EH (cell line): ENCODE measurements at regions not wholly inside any gene's neighbourhood (a gene's known extent, or its start where the extent isn't known, plus 50 kb on each side); places are given as distances from the start of the nearest gene placed in this dataset.

Experiments
- DNase-seq: peaks from one replicate; pipeline ENCODE4 v3.0.0-alpha.2; 2015; ENCODE audit warnings: low read depth

GRCh38 chr4:19720610-19721009, 531.1 kb upstream of the SLIT2 start:
- no peak for DNase-seq

DNA sequence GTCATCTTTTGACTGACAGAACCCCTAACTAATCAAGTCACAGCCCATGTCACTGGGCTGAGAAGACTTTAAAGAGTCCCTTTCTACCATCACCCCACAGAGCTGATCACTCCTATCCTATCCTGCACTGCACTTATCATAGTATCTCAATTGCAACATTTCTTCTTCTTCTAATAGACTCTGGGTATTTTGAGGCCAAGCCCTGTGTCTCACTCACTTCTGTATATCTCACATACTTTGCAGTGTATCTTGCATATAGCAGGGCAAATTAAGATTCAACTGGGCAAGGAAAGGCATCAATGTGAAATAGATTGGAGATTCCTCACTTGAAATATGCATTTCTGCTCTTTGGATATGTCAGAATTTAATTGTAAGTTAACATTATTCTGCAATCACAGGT, 531.5 kb upstream of the SLIT2 start:
- no peak for DNase-seq

GRCh38 chr4:19711871-19712270, 539.8 kb upstream of the SLIT2 start:
- DNase-seq, result peak; percentile 91

- DNase-seq, result no peak
These were observed 543.8 kb upstream of the SLIT2 start for GRCh38 chr4:19707876-19708275.

- no peak for DNase-seq
These were observed 548.3 kb upstream of the SLIT2 start for GRCh38 chr4:19703391-19703790.

GRCh38 chr4:19700992-19701391, 550.7 kb upstream of the SLIT2 start:
- DNase-seq, result peak; percentile 25

DNA sequence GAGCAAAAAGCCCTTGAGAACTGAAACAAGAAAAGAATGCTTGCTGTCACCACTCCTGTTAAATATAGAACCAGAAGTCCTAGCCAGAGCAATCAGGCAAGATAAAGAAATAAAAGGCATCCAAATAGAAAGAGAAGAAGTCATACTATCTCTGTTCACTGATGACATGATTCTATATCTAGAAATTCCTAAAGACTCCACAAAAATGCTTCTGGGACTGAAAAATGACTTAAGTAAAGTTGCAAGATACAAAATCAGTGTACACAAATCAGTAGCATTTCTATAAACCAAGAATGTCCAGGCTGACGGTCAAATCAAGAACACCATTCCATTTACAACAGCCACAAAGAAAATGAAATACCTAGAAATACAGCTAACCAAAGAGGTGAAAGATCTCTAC, 552.7 kb upstream of the SLIT2 start:
- DNase-seq, result peak; percentile 31

- no peak for DNase-seq
These were observed 556.9 kb upstream of the SLIT2 start for GRCh38 chr4:19694812-19695211.

- DNase-seq, result no peak
These were observed 557.7 kb upstream of the SLIT2 start for GRCh38 chr4:19693936-19694570.

GRCh38 chr4:19689511-19689910, 562.2 kb upstream of the SLIT2 start:
- peak; percentile 95 for DNase-seq

DNA sequence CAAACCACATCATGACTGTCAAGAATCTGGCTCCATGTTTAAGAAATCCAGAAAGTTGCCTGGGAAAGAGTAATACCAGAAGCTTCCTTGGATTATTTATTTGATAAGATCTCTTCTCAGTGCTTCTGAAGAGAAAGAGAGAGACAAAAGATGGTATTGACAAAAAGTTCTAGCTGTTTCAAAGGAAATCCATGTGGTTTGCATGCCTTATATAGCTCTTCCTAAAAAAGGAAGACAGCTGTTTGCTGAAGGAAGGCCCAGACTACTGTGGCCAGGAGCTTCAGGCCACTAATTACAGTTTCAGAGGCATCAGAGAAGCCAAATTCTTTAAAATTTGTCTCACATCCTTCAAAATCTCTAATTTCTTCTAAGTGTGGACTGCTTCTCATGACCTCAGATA, 565.2 kb upstream of the SLIT2 start:
- DNase-seq, result no peak

DNA sequence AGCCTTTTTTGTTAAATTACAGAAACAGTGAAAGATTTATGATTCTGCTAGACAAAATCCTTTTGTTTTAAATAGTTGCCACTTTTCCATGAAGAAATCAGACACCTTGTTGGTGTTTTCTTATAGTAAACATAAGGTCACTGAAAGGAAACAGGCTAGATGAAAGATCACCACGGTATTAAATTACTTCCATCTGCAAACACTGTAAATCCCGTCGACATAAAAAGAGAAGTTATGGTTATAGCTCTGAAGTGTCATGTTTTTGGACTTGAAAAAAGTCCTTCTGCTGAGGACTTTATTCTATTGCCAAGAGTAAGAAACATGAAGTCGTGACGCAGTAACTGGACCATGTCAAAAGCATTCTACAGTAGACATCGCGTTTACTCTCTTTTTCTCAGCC, 567.6 kb upstream of the SLIT2 start:
- peak; percentile 8 for DNase-seq

GRCh38 chr4:19683426-19683825, 568.3 kb upstream of the SLIT2 start:
- DNase-seq, result no peak

DNA sequence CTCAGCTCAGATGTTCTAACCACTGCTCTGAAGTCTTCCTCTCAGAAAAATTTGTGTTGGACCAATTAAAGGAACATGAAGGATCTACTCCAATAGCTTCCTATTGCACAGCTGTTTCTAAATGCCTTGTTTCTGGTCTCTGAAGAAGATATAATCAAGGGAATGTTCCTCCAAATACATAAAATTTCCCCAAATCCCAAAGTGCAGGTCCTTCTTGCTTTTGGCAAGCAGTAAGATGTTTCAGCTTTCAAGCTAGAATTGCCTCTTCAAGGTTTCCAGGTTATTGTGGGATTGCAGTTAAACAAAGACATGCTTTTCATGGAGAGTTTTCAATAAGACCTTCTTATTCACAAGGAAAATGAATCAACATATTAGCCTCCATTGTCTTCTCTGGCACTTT, 574.5 kb upstream of the SLIT2 start:
- DNase-seq, result no peak

DNA sequence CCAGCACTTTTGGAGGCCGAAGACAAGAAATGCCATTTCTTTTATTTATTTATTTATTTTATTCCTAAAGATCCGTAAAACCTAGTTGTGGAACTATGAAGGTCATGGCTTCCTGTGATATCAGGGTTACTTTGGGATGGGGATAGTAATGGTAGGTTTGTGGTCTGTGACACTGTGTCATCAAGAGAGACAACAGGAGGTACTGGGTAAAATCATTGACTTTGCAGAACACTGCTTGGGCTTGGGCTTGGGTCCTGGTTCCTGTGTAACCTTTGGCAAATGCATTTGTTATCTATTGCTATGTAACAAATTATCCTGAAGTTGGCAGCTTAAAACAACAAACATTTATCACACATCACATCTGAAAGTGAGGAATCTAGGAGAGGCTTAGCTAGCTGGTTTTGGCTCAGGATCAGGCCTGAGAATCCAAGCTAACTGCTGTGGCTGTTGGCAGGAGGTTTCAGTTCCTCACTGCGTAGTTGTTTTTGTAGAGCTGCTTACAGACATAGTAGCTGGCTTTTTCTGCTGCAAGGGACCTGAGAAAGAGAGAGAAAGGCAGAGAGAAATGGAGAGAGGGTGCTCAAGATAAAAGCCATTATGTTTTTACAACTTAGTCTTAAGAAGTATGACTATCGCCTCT, 576.4 kb upstream of the SLIT2 start:
- peak; percentile 54 for DNase-seq

GRCh38 chr4:19659101-19659500, 592.6 kb upstream of the SLIT2 start:
- no peak for DNase-seq

GRCh38 chr4:19657856-19658255, 593.8 kb upstream of the SLIT2 start:
- no peak for DNase-seq

DNA sequence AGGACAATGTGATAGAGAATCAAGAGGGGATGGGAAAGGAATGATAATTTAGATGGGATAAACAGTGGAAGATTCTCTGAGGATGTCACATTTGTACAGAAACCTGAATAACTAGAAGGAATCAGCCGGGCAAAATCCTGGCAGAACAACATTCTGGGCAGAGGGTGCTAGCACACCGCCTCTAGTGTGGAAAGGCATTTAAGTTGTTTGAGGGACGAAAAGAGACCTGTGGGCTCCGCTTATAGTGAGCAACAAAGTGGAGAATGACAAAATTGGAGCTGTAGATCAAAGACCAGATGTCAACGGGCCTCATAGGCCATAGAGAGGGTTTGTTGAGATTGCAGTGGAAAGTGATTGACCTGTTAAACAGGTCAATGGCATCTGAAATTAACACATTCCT, 596.0 kb upstream of the SLIT2 start:
- DNase-seq, result no peak

- DNase-seq, result peak; percentile 37
These were observed 600.5 kb upstream of the SLIT2 start for GRCh38 chr4:19650903-19651864.

GRCh38 chr4:19645589-19645988, 606.1 kb upstream of the SLIT2 start:
- no peak for DNase-seq

DNA sequence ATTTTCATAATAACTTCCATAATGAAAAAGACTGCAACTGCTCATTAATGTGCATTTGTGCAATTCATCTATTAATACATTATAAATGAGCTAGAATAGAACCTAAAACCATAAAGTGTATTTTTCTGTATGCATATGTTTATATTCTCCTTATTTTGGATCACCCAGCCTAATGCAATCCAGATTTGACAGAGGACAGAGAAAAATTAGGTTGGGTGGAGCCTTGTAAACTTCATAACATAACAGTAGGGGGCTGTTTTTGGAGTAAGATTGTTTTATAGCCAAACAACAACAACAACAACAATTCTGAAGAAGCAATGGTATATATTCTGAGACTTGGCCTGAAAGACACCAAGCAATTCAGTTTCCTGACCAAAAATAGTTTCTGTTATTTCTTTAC, 615.3 kb upstream of the SLIT2 start:
- DNase-seq, result no peak

GRCh38 chr4:19631814-19632213, 619.9 kb upstream of the SLIT2 start:
- no peak for DNase-seq

DNA sequence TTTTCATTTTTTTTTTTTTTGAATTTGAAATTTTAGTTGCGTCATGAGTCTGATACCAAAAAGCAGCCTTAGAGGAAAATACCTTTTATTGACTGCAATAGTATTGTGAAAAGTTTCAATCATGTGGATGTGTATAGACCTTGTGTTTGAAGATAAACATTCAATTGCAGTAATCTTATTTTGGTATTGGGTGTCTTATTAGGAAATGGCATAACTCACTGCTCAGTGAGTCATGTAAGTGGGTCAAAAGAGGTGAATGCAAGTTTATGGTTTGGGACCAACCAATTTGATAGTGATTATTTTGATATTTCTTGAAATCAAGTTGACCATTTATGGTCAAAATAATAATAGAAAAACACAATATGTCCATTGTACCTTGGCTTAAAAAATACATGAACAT, 627.8 kb upstream of the SLIT2 start:
- DNase-seq, result peak; percentile 6
